NCI-H2029 (cell line): ENCODE measurements at regions not wholly inside any gene's neighbourhood (a gene's known extent, or its start where the extent isn't known, plus 50 kb on each side); places are given as distances from the start of the nearest gene placed in this dataset.
A peak's percentile ranks its signal among the peaks of the same experiment; 100 is the strongest.

Experiments
- DNase-seq: peaks from one replicate; lab custom pipeline; 2025; lab: John Stamatoyannopoulos, UW

DNA sequence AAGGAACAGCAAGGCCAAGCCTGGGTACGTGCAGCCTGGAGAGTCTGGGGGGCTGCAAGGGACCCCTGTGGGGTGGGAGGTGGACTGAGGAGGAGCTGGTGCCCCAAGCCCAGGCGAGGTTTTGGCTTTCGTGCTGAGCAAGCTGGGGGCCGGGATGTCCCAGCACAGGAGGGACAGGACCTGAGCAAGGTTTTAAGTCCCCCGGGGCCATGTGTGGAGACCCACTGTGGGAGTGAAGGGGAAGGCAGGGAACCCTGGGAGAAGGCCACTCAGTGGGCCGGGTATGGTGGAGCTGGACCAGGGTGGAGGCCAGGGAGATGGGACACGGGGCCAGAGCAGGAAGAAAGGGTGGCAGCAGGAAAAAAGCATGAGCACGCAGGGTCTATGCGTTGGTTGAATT lies 419.2 kb upstream of the SULF2 start:
- DNase-seq, result no peak

DNA sequence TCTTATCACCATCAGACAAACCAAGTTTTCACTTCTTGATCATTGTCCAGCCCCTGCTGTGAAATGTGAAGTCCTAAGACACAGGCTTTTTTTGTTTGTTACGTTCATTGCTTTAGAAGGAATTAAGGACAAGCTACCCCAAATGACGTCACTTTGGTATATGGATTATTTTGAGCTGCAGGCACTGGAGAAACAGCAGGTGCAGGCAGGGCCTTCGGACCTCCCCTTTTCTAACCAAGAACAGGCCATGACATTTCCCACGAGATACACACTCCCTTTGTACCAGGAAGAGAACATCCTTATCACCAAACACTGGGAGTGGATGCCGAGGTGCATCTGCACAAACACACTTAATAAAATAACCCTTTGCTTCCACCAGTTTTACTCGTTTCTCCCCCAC lies 418.0 kb upstream of the SULF2 start:
- no peak for DNase-seq

DNA sequence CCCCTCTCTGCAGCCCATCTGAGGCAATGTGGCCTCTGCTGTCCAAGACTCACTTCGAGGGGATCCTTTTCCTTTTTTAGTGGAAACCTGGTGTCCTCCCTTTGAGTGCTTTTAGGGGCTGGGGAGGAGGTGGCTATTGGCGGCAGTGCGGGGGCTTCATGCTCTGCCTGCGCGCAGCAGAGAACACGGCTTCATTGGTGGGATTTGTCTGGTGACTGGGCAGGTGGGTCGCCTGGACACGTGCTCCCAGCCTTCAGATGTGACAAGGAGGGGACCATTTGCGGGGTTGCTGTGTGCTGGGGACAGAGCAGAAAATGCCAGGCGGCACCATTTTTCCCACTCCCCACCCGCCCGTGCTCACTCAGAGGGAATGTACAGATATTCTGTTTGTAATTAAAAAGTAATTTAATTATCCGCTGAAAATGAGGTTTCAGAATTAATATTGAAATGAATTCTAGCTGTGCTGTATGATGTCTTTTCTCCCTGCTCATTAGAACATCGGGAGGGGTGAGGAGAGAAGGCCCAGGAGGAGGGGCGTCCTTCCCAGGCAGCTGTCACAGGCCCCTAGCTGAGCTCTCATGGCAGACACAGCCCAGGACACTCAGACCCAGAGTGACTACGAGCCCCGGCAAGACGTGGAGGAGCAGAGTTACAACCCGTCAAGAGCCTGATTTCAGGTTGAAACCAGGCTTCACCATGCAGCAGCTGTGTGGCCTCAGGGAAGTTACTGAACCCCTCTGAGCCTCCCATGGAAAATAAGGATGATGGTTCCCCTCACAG lies 417.2 kb upstream of the SULF2 start:
- no peak for DNase-seq

DNA sequence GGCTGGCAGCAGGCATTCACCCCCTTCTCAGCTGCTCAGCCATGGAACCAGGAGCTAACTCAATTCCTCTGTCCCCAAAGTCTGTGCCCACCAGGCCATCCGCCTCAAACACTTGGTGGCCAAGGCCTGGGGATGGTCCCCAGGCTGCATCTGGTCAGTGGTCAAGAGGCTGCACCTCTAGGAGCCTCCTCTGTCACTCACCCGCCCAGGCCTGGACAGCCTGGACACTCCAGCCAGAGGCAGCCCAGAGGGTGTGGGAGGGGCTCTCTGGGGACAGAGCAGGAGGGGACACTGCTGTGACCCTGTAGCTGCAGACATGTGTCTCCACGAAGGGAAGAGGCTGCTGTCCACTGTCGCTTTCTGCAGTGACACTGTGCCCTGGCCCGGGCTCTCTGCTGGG lies 416.6 kb upstream of the SULF2 start:
- no peak for DNase-seq

DNA sequence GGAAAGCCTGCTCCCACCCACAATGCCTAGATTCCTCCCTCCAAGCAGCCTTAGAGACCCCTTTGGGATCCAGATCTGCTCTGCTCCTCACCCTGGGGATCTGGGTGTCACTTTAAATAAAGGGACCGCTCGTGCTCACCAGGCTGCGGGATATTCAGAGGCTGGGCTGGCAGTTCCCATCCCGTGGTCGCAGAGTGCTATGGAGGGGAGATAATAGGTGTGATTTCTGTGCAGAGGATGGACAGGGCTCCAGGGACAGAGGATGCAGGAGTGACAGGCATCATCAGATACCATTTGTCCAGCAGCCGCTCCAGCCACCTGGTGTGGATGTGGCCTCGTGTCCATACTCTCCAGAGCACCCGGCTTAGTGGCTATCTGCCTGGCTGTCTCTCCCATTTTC lies 415.9 kb upstream of the SULF2 start:
- no peak for DNase-seq

DNA sequence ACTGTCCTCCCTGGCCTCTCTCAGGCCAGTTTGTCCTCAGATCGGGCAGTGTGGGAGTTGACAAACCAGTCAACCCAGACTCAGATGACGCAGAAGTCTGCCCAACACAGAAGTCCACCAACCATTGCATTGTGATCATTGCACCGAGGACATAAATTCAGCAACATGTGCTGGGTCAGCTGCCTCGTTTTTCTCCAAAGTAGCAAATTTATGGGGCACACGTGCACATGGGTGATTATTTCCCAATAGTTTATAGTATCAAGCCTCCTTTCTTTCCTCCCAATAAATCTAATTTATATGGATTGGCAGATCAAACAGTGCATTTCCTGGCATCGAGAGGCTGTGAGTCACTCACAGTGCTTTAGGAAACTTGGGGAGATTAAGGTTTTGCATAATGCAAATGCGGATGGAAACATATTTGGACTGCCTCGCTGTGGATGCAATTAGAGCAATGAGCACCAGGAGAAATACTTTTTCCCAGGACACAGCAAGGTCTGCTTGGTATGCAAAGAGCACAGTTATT lies 413.7 kb upstream of the SULF2 start:
- no peak for DNase-seq

DNA sequence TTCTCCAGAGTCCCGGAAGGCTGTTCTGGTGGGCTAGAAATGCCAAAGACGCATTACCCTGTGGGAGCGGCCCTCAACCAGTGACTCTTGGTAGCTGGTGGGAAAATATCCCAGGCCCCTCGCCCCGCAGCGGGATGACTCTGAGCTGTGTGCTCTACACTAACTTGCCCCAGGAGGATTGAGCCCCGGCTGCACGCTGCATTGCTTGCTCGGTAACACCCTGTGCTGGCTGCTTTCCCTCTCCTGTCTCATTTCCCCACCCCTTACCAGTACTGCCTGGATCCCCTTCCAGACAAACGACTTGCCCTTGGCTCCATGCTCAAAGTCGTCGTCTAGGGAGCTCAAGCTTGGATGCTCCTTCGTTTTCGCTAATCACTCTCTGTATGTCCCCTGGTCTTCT lies 411.8 kb upstream of the SULF2 start:
- DNase-seq, result no peak

DNA sequence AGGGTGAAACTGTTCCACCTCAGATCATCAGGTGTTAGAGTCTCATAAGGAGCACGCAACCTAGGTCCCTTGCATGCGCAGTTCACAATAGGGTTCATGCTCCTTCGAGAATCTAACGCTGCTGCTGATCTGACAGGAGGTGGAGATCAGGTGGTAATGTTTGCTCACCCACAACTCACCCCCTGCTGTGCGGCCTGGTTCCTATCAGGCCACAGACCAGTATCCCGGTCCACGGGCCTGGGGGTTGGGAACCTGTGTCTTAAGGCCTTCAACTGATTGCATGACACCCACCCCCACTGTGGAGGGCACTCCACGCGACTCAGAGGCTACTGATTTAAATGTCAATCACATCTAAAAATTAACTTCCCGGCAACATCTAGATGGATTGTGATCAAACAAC lies 411.2 kb upstream of the SULF2 start:
- no peak for DNase-seq

DNA sequence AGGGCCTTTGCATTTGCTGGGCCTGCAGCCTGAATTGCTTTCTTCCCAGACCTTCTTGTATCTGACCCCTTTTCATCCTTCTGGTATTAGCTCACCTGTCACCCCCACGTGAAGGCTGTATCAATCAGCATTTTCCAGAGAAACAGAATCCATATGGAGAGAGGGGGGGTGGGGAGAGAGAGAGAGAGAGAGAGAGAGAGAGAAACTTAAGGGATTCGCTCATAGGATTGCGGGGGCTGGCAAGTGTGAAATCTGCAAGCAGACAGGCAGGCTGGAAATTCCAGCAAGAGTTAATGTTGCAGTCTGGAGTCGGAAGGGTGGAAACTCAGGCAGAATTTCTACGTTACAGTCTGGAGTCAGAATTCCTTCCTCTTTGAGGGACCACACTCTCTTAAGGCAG lies 410.7 kb upstream of the SULF2 start:
- no peak for DNase-seq

DNA sequence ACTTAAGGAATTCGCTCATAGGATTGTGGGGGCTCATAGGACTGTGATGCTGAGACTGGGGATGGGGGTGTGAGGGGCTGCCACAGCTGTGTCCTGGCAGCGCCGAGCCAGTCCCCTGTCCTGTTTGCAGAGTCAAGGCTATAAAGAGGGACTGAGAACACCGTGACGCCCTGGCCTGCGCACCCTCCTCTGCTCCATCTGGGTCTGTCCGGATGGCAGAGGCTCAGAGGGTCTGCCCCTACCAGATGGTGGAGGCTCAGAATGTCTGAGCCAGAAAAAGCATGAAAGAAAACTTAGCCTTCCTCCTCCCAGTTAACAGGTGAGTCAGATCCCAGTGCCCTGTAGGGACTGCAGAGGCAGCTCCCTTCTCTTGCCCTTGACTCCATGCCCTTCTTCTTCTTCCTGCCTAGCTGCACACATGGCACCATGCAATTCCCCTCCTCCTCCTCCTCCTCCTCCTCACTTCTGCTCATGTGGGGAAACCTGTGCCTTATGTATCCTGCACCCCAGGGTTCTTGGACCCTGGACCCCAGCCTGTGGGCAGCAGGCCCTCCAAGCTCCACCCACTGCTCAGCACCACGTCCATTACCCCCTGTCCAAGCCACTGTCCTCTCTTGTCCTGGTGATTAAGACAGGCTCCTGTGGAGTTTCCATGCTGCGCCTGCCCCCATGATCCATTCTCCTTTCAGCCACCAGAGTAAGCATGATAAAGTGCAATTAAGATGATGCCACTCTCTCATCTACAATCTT lies 410.0 kb upstream of the SULF2 start:
- no peak for DNase-seq

DNA sequence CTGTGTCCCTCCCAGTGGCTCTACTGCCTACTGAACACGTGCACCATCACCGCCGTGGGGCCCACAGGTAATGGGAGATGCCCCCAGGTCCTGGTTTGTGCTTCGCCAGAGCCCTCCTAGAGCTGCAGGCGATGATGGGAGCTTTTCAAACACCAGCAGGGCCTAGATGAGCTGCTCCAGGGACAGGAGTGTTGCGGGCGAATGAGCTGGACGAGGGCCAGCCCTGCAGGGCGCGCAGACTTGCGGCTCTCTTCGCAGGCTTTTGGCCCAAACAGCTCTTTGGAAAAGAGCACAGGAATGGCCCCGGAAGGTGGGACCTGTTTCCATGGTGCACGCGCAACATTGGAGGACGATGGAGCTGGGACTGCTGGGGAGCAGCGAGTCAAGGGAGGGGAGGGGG lies 409.3 kb upstream of the SULF2 start:
- peak; percentile 13 for DNase-seq

DNA sequence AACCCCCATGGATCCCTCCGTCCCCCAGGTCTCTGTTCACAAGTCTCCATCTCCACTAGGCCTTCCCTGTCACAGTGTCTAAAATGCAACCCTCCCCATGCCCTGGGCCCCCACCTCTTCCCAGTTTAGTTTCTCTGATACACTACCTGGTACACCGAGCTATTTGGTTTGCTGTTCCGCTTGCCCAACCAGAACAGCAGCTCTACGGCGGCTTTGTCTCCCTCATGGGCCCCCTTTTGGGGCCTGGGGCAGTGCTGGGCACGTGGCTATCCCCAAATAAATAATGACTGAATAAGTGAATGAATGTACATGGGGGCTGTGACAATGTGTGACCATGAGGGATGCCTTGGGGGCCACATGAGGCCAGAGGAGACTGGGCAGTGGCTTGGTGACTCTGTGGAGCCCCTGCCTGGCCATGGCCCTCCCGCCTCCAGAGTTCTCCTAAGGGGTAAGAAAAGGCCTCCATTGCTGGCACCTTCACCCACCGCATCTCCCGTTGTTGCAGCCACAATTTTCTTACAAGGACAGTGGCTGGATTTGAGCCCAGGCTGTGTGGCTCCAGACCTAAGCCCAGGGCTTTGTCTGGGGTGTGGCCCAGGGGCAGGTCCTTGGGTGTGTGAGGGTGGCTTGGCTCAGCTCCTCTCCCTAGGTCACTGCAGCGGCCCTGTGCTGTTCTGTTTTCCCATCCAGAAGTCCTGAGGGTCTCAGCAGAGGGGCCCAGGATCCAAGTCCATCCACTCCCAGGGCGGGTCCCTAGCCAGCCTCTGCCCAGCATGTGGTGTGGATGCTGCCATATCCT lies 408.5 kb upstream of the SULF2 start:
- no peak for DNase-seq

DNA sequence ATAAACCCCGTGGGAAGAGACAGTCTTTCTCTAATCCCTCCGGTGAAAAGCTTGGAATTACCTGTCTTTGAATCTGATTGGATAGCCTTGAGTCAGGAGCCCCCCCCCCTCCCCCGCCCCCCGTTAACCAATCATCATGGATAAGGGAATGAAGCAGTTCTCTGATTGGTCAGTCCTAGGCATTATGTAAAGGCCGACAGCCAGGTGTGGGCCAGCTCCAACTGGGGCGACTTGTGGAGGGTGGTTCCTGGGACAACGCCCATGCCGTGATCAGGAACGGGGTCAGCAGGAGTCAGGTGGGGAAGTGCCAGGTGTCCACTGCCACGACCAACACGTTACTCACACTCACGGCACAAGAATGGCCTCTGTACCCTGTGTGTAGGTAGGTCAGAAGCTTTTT lies 406.8 kb upstream of the SULF2 start:
- DNase-seq, result no peak

DNA sequence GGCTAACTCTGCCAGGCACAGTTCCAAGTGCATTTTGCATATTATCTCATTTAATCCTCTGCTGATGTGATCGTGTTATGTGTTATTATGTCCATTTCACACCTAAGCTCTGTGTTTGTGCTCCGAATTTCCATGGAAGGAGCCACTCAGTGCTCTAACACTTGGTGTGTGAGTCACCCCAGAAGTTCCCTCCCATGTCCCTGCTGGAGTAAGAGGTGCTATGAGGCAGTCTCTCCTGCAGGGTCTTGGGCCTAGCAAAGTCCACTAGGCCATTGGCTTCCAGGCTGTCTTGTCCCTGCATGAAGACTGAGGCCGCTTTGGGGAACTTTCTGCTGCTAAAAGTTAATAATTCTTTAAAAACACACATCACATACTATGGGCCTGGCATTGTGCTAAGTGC lies 405.9 kb upstream of the SULF2 start:
- no peak for DNase-seq

DNA sequence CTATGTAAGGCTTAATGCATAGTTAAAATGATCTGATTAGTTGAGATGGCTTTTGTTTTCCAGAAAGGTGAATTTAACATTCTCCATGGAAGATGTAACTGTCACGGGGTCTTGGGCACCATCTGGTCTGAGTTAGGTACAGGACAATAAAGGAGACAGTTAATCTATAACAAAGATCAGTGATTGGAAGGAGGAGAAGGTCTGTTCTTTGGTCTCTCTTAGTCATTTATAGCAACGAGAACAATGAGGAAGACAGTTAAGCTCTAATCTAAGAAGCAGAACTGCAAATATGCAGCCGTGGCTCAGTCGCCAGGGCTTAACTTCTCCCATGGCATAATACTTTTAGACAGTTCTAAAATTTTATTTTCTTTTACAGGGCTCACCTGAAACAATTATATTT lies 405.5 kb upstream of the SULF2 start:
- DNase-seq, result no peak

DNA sequence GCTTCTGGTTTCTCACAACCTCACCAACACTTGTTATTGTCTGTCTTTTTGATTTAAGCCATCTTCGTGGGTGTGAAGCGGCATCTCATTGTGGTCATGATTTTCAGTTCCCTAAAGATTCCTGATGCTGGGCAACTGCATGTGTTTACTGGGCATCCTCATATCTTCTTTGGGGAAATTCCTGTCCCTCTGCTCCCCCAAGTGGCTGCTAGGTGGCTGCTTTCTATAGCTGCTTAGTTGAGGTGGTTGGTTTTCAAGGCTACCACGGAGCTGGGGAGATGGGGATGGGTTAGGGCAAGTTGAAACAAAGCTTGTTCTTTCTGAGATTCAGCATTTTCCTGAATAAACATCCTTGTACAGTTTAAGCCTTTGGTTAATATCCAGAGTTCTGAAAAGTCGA lies 403.9 kb upstream of the SULF2 start:
- DNase-seq, result no peak

DNA sequence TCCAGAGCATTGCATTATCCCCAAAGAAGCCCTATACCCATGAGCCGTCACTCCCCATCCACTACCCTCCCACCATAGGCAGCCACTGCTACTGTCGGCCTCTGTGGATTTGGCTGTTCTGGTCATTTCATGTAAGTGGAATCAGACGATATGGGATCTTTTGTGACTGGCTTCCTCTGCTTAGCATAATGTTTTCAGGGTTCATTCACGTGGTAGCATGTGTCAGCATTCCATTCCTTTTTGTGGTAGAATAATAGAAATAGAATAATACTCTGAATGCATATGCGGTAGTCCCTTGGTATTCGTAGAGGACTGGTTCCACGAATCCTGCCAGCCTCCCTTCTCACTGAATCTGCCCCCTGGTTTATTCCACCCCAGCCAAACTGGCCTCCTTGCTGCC lies 402.6 kb upstream of the SULF2 start:
- DNase-seq, result no peak

DNA sequence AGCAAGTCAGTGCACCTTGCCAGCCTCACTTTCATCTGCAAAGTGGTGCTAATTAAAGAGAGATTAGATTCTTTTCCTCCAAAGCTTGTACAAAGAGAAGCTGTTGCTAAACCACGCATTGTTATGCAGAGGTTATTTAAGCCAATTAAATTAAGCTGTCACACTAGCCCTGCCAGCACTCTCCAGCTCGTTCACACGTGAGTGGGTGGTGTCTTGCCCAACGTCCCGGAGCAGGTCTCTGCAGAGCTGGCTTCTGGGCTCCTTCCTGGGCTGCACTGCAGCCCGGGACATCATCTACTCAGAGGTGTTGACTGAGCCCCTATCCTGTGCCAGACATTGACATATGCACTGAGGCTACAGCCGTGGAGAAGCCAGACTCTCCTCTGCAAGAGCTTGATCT lies 401.6 kb upstream of the SULF2 start:
- no peak for DNase-seq

DNA sequence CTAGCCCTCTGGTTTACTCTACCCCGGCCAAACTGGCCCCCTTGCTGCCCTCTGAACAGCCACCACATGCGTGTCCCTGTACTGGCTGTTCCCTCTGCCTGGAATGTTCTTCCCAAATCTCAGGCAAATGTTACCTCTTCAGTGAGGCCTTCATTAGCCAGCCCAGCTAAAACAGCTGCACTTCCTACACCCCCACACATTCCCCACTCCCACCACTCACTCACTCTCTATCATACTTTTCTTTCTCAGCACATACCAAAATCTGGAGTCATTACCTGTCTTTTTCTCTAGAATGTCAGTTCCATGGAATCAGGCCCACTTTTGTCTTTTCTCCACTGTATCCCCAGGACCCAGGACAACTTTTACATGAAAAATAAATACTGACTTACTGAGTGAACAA lies 401.2 kb upstream of the SULF2 start:
- no peak for DNase-seq

DNA sequence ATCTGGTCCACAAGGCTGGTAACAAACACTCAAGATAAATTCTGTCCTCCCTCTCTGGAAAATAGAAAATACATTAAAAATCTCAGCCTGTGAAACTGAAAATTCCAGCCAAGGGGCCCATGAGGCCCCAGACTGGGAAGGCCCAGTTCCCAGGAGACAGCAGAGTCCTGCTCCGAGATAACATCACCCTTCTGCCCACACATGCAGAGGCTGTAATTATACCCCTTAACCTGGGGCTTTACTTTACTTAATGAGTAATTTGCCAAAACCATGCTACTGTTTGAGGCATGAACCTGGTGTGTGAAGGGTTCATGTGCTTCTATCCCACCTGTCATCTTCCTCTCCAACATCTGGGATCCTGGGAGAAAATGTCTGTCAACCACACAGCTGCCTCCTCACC lies 398.9 kb upstream of the SULF2 start:
- no peak for DNase-seq

DNA sequence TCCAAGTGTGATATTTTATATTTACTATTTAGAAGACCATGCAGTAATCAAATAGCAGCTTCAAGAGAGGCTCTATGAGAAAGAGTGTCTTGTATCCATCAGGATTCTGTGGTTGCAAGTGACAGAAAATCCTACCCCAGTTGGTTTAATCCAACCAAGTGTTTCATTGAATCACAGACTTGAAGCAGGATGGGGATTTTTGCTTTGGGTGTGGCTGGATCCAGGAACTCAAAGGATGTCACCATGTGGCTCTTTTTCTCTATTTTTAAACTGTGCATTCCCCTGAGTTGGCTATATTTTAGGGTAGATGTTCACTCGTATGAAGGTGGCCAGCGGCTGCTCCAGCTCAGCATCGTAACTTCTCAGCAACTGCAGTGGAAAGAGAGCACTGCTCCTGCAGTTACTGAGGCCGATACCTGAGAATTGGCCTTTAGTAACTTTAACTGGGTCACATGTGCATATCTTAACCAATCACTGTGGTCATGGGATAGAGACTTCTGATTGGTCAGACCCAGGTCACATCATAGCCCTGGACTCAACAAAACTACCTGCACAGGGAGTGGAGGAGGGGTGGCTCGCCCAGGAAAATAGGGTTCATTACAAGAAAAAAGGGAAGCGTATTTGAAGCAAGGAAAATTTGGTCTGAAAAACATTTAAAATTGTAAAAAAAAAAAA lies 396.1 kb upstream of the SULF2 start:
- DNase-seq, result no peak

DNA sequence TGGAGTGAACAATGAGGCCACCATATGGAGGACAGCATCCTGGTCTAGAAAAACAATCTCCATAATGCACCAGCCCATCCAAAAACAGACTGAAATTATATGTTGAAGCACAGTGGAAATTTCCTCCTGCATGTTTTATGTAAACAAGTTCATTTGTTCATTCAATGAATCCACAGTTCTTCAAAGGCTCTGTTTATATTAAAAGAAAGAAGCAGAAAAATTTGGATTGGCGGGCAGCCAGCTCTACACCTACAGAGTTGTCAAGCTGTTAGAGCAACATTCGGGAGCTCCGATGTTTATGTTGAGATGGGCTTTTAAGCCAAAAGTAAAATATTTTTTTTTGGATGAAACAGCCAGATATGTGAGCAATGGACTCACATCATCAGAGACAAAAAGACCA lies 395.3 kb upstream of the SULF2 start:
- DNase-seq, result no peak
